Right atrium auricular region (tissue), 2 donors: ENCODE measurements at regions not wholly inside any gene's neighbourhood (a gene's known extent, or its start where the extent isn't known, plus 50 kb on each side); places are given as distances from the start of the nearest gene placed in this dataset.

Experiments
- DNase-seq: peaks from one replicate; pipeline ENCODE4 v3.0.0-alpha.2; 2019; ENCODE audit warnings: low spot score
- H3K27ac ChIP-seq, 2 donors: fragments of 200-600 bp; sonication (generic); 1 replicate in 1 of 2; 2 replicates in 1 of 2; pipeline ENCODE4 v1.5.1; 2016 to 2019
- H3K27me3 ChIP-seq, 2 donors: fragments of 200-600 bp; sonication (generic); one replicate each; pipeline versions ENCODE4 v1.5.1 to v1.6.0; 2017 to 2019
- H3K36me3 ChIP-seq: fragments of 200-600 bp; sonication (generic); one replicate; pipeline ENCODE4 v1.5.1; 2016
- H3K4me1 ChIP-seq, 2 donors: fragments of 200-600 bp; sonication (generic); one replicate each; pipeline versions ENCODE4 v1.5.1 to v1.6.0; 2017 to 2019
- H3K4me3 ChIP-seq, 2 donors: fragments of 200-600 bp; sonication (generic); 1 replicate in 1 of 2; 2 replicates in 1 of 2; pipeline ENCODE4 v1.5.1; 2017 to 2019; ENCODE audit warnings: mild to moderate bottlenecking in 1 of 2, moderate library complexity in 1 of 2
- H3K9me3 ChIP-seq, 2 donors: fragments of 200-600 bp; sonication (generic); one replicate each; pipeline ENCODE4 v1.5.1; 2019
- CTCF ChIP-seq, 2 donors: fragments of 200-600 bp; sonication (generic); IDR thresholded peaks; one replicate each; pipeline ENCODE4 v1.5.1; 2019; ENCODE audit warnings: antibody characterized with exemption in 2 of 2

- no peak overlapping the region for H3K27ac ChIP-seq
- no peak for TF ChIP-seq CTCF (IDR thresholded peaks at IDR 0.05)
- H3K27me3 ChIP-seq = no peaks in the 10 kb centered on the region
- H3K36me3 ChIP-seq = no peaks in the 10 kb centered on the region
- no peak overlapping the region for H3K4me3 ChIP-seq
- H3K9me3 ChIP-seq = no peaks in the 10 kb centered on the region
- H3K4me1 ChIP-seq = peaks cover 0 to 14% of the 10 kb centered on the region in 2 donors
- no peak for DNase-seq
Measured at GRCh38 chr10:78686444-78687060, 382.2 kb upstream of the ZMIZ1 start.

GRCh38 chr10:78687626-78688025 is 381.1 kb upstream of the ZMIZ1 start:
- Histone ChIP-seq H3K4me3 (no peak overlapping the region), H3K9me3 (no peaks in the 10 kb centered on the region), H3K36me3 (no peaks in the 10 kb centered on the region), H3K27ac (no peak overlapping the region), H3K27me3 (no peaks in the 10 kb centered on the region), H3K4me1 (peaks cover 0 to 14% of the 10 kb centered on the region in 2 donors)
- DNase-seq = no peak
- no peak for TF ChIP-seq CTCF (IDR thresholded peaks at IDR 0.05)

- H3K36me3 ChIP-seq = no peaks in the 10 kb centered on the region
- no peak overlapping the region for H3K27ac ChIP-seq
- no peak for TF ChIP-seq CTCF (IDR thresholded peaks at IDR 0.05)
- H3K4me1 ChIP-seq = peaks cover 0 to 14% of the 10 kb centered on the region in 2 donors
- DNase-seq = peak; percentile 38
- no peaks in the 10 kb centered on the region for H3K27me3 ChIP-seq
- no peaks in the 10 kb centered on the region for H3K9me3 ChIP-seq
- no peak overlapping the region for H3K4me3 ChIP-seq
Measured at GRCh38 chr10:78688230-78688900, 380.4 kb upstream of the ZMIZ1 start.

- Histone ChIP-seq H3K27me3 (no peaks in the 10 kb centered on the region), H3K36me3 (no peaks in the 10 kb centered on the region), H3K9me3 (no peaks in the 10 kb centered on the region), H3K4me1 (peaks cover 0 to 14% of the 10 kb centered on the region in 2 donors), H3K27ac (no peak overlapping the region), H3K4me3 (no peak overlapping the region)
- TF ChIP-seq CTCF (IDR thresholded peaks at IDR 0.05) = no peak
- DNase-seq = peak; percentile 61
Measured at GRCh38 chr10:78688901-78689583, 379.7 kb upstream of the ZMIZ1 start.

- H3K27ac ChIP-seq = no peak overlapping the region
- DNase-seq = no peak
- H3K27me3 ChIP-seq = no peaks in the 10 kb centered on the region
- no peaks in the 10 kb centered on the region for H3K9me3 ChIP-seq
- no peak overlapping the region for H3K4me3 ChIP-seq
- TF ChIP-seq CTCF (IDR thresholded peaks at IDR 0.05) = no peak
- no peaks in the 10 kb centered on the region for H3K36me3 ChIP-seq
- peaks cover 0 to 14% of the 10 kb centered on the region in 2 donors for H3K4me1 ChIP-seq
Measured at GRCh38 chr10:78689584-78689935, 379.2 kb upstream of the ZMIZ1 start.
